ENCODE measurements at regions not wholly inside any gene's neighbourhood (a gene's known extent, or its start where the extent isn't known, plus 50 kb on each side); places are given as distances from the start of the nearest gene placed in this dataset.
"Not testable (repeated sequence)": the region's sequence is repeated elsewhere in the genome, so short reads cannot be mapped to it uniquely, and the experiment has no call there.

- DNase-seq = no peak
Measured at GRCh38 chr2:7436096-7436906, 519.1 kb downstream of the RNF144A start.

- DNase-seq = no peak
Measured at GRCh38 chr2:7437141-7437540, 519.9 kb downstream of the RNF144A start.

- DNase-seq = no peak
Measured at GRCh38 chr2:7437716-7438632, 520.8 kb downstream of the RNF144A start.

- DNase-seq = no peak
Measured at GRCh38 chr2:7438855-7439254, 521.6 kb downstream of the RNF144A start.

- DNase-seq = no peak
Measured at GRCh38 chr2:7440977-7441376, 523.8 kb downstream of the RNF144A start.

GRCh38 chr2:7441841-7442240, 524.6 kb downstream of the RNF144A start:
- DNase-seq = not testable (repeated sequence)

- no peak for DNase-seq
Measured at GRCh38 chr2:7444626-7445025, 527.4 kb downstream of the RNF144A start.

- no peak for DNase-seq
Measured at GRCh38 chr2:7448578-7449264, 531.5 kb downstream of the RNF144A start.

GRCh38 chr2:7449298-7449697, 532.1 kb downstream of the RNF144A start:
- no peak for DNase-seq

- DNase-seq = no peak
Measured at GRCh38 chr2:7450188-7450832, 533.1 kb downstream of the RNF144A start.

GRCh38 chr2:7450833-7451190, 533.6 kb downstream of the RNF144A start:
- DNase-seq = no peak

- no peak for DNase-seq
Measured at GRCh38 chr2:7452110-7452876, 535.1 kb downstream of the RNF144A start.

- DNase-seq = no peak
Measured at GRCh38 chr2:7454592-7454991, 537.4 kb downstream of the RNF144A start.

- no peak for DNase-seq
Measured at GRCh38 chr2:7456762-7457161, 539.5 kb downstream of the RNF144A start.

- no peak for DNase-seq
Measured at GRCh38 chr2:7458066-7458465, 540.9 kb downstream of the RNF144A start.

- no peak for DNase-seq
Measured at GRCh38 chr2:7467782-7468447, 550.7 kb downstream of the RNF144A start.

GRCh38 chr2:7468448-7468828, 551.2 kb downstream of the RNF144A start:
- no peak for DNase-seq

- DNase-seq = no peak
Measured at GRCh38 chr2:7468955-7469354, 551.7 kb downstream of the RNF144A start.

- DNase-seq = no peak
Measured at GRCh38 chr2:7471185-7471584, 554.0 kb downstream of the RNF144A start.

- DNase-seq = no peak
Measured at GRCh38 chr2:7472465-7472864, 555.3 kb downstream of the RNF144A start.

GRCh38 chr2:7473135-7473771, 556.0 kb downstream of the RNF144A start:
- DNase-seq = no peak
